ENCODE measurements at regions not wholly inside any gene's neighbourhood (a gene's known extent, or its start where the extent isn't known, plus 50 kb on each side); places are given as distances from the start of the nearest gene placed in this dataset.
"Not testable (repeated sequence)": the region's sequence is repeated elsewhere in the genome, so short reads cannot be mapped to it uniquely, and the experiment has no call there.

- DNase-seq, result no peak
Observed at GRCh38 chr1:232378266-232379062, 251.5 kb downstream of the SIPA1L2 start.

- no peak for DNase-seq
Observed at GRCh38 chr1:232377494-232377770, 252.5 kb downstream of the SIPA1L2 start.

GRCh38 chr1:232376632-232377493 lies 253.1 kb downstream of the SIPA1L2 start:
- DNase-seq, result no peak

GRCh38 chr1:232372841-232373440 lies 257.0 kb downstream of the SIPA1L2 start:
- DNase-seq, result no peak

- no peak for DNase-seq
Observed at GRCh38 chr1:232372431-232372830, 257.5 kb downstream of the SIPA1L2 start.

- DNase-seq, result no peak
Observed at GRCh38 chr1:232369451-232370296, 260.3 kb downstream of the SIPA1L2 start.

GRCh38 chr1:232368821-232369321 lies 261.1 kb downstream of the SIPA1L2 start:
- DNase-seq, result no peak

- no peak for DNase-seq
Observed at GRCh38 chr1:232367293-232367692, 262.6 kb downstream of the SIPA1L2 start.

- DNase-seq, result no peak
Observed at GRCh38 chr1:232364654-232365382, 265.1 kb downstream of the SIPA1L2 start.

- DNase-seq, result no peak
Observed at GRCh38 chr1:232363008-232363407, 266.9 kb downstream of the SIPA1L2 start.

GRCh38 chr1:232357416-232357815 lies 272.5 kb downstream of the SIPA1L2 start:
- no peak for DNase-seq

- DNase-seq, result no peak
Observed at GRCh38 chr1:232355162-232356006, 274.5 kb downstream of the SIPA1L2 start.

GRCh38 chr1:232353001-232353400 lies 276.9 kb downstream of the SIPA1L2 start:
- no peak for DNase-seq

GRCh38 chr1:232352366-232352765 lies 277.6 kb downstream of the SIPA1L2 start:
- no peak for DNase-seq

GRCh38 chr1:232351335-232351734 lies 278.6 kb downstream of the SIPA1L2 start:
- no peak for DNase-seq

- DNase-seq, result no peak
Observed at GRCh38 chr1:232346844-232347243, 283.1 kb downstream of the SIPA1L2 start.

GRCh38 chr1:232344791-232345399 lies 285.0 kb downstream of the SIPA1L2 start:
- no peak for DNase-seq

- DNase-seq, result not testable (repeated sequence)
Observed at GRCh38 chr1:232344186-232344585, 285.7 kb downstream of the SIPA1L2 start.

GRCh38 chr1:232340446-232340845 lies 289.5 kb downstream of the SIPA1L2 start:
- DNase-seq, result no peak

GRCh38 chr1:232339073-232339472 lies 290.9 kb downstream of the SIPA1L2 start:
- no peak for DNase-seq

Data from amniotic stem cell (primary cell).